HL-60 (cell line): ENCODE measurements at regions not wholly inside any gene's neighbourhood (a gene's known extent, or its start where the extent isn't known, plus 50 kb on each side); places are given as distances from the start of the nearest gene placed in this dataset.

Experiments used
- DNase-seq, 2 experiments: peaks; one replicate each; pipeline ENCODE4 v3.0.0-alpha.2; 2010 to 2020; ENCODE audit warnings: low read depth in 1 of 2, low spot score in 1 of 2
- H3K27ac ChIP-seq: fragments of 250-450 bp; sonication (Bioruptor Pico); replicated peaks from 2 replicates; pipeline ENCODE4 v1.5.1; 2020; ENCODE audit warnings: mild to moderate bottlenecking, moderate library complexity
- H3K27me3 ChIP-seq: fragments of 250-450 bp; sonication (Bioruptor Pico); 2 replicates; pipeline ENCODE4 v1.5.1; 2021; ENCODE audit warnings: mild to moderate bottlenecking, moderate library complexity; ENCODE audit not compliant: insufficient read depth, poor library complexity, severe bottlenecking
- H3K4me3 ChIP-seq: replicated peaks from 2 replicates; pipeline ENCODE4 v1.5.1; 2011; ENCODE audit warnings: mild to moderate bottlenecking, control low read depth, low read length; ENCODE audit not compliant: insufficient read depth
- GABPA ChIP-seq: IDR thresholded peaks from 2 replicates; pipeline ENCODE4 v1.6.1; 2012; ENCODE audit warnings: low read depth
- POLR2AphosphoS5 ChIP-seq: IDR thresholded peaks from 2 replicates; pipeline ENCODE4 v1.6.1; 2012; ENCODE audit warnings: low read depth
- SPI1 ChIP-seq: IDR thresholded peaks from 2 replicates; pipeline ENCODE4 v1.6.1; 2012; ENCODE audit warnings: low read depth, mild to moderate bottlenecking, borderline replicate concordance
- TF ChIP-seq, protein P1 (sequence below): IDR thresholded peaks from one replicate; pipeline ENCODE4 v1.5.1; 2011; ENCODE audit warnings: low read length, control low read depth, inconsistent platforms; ENCODE audit not compliant: insufficient read depth
- TF ChIP-seq, protein P2 (sequence below): IDR thresholded peaks from 2 replicates; pipeline ENCODE4 v1.6.1; 2012; ENCODE audit warnings: low read depth; ENCODE audit not compliant: insufficient replicate concordance

DNA sequence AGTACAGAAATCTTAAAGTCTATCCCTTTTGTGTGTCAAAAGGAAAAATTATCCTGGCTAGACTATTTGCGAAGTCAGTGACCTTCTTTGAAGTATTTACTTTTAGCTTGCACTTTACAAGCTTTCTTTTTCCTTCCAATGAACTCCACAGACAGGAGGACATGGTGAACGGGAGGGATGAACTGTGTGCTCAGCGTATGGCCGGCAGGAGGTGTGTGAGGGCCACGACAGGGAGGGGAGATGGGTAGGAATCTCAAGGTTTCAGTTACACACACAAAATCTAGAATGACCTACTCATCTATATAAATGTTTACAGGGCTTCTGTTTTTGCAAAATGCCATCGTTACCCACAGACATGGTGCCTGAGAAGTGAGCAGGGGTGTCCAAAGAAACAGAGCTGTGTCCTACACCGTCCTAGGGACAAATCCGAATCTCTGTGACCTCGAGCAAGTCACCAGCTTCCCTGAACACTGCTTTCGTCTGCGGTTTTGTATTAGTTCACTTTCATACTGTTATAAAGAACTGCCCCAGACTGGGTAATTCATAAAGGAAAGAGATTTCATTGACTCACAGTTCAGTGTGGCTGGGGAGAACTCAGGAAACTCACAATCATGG is 537.2 kb downstream of the LIG4 start:
- Histone ChIP-seq H3K27ac (no peak overlapping the region), H3K4me3 (no peak overlapping the region), H3K27me3 (no peaks in the 10 kb centered on the region)
- TF ChIP-seq SPI1 (no peak), GABPA (no peak), POLR2AphosphoS5 (no peak)
- TF ChIP-seq, protein P1, sequence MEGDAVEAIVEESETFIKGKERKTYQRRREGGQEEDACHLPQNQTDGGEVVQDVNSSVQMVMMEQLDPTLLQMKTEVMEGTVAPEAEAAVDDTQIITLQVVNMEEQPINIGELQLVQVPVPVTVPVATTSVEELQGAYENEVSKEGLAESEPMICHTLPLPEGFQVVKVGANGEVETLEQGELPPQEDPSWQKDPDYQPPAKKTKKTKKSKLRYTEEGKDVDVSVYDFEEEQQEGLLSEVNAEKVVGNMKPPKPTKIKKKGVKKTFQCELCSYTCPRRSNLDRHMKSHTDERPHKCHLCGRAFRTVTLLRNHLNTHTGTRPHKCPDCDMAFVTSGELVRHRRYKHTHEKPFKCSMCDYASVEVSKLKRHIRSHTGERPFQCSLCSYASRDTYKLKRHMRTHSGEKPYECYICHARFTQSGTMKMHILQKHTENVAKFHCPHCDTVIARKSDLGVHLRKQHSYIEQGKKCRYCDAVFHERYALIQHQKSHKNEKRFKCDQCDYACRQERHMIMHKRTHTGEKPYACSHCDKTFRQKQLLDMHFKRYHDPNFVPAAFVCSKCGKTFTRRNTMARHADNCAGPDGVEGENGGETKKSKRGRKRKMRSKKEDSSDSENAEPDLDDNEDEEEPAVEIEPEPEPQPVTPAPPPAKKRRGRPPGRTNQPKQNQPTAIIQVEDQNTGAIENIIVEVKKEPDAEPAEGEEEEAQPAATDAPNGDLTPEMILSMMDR: no peak
- TF ChIP-seq, protein P2, sequence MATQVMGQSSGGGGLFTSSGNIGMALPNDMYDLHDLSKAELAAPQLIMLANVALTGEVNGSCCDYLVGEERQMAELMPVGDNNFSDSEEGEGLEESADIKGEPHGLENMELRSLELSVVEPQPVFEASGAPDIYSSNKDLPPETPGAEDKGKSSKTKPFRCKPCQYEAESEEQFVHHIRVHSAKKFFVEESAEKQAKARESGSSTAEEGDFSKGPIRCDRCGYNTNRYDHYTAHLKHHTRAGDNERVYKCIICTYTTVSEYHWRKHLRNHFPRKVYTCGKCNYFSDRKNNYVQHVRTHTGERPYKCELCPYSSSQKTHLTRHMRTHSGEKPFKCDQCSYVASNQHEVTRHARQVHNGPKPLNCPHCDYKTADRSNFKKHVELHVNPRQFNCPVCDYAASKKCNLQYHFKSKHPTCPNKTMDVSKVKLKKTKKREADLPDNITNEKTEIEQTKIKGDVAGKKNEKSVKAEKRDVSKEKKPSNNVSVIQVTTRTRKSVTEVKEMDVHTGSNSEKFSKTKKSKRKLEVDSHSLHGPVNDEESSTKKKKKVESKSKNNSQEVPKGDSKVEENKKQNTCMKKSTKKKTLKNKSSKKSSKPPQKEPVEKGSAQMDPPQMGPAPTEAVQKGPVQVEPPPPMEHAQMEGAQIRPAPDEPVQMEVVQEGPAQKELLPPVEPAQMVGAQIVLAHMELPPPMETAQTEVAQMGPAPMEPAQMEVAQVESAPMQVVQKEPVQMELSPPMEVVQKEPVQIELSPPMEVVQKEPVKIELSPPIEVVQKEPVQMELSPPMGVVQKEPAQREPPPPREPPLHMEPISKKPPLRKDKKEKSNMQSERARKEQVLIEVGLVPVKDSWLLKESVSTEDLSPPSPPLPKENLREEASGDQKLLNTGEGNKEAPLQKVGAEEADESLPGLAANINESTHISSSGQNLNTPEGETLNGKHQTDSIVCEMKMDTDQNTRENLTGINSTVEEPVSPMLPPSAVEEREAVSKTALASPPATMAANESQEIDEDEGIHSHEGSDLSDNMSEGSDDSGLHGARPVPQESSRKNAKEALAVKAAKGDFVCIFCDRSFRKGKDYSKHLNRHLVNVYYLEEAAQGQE: no peak
- DNase-seq: no peak

DNA sequence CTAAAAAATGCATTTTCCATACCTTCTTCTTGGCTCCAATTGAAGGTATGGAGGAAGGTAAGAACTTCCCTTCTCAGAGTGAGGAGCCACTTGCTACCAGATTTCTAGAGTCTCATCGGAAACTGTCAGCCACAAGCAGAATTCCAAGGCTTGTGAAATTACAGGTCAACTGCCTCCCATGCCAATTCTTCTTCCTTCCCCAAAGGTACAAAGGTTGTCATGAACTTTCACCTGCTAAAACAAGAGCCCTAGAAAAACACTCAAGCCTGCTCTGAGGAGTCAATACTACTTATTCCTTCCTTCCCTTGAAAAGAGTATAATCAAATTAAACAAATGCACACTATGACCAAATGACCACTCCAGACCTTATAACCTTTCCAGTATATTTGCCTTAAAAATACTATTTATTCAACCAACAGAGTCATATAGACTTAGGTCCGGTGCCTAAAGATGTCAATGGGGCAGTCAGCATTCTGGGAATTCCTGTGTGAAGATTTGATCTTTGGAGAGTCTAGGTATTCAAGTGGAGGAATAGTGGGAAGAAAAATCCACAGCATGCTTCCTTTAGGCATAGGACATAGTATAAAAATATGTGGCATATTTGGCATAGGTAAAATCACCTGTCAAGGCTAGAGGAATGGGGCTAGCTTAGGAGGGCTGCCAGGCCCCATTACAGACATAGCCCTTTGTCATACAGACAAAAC is 539.3 kb downstream of the LIG4 start:
- H3K27me3 ChIP-seq: no peaks in the 10 kb centered on the region
- H3K4me3 ChIP-seq: no peak overlapping the region
- H3K27ac ChIP-seq: no peak overlapping the region
- TF ChIP-seq POLR2AphosphoS5 (no peak), GABPA (no peak)
- TF ChIP-seq, protein P1: no peak
- TF ChIP-seq, protein P2: no peak
- DNase-seq: no peak

DNA sequence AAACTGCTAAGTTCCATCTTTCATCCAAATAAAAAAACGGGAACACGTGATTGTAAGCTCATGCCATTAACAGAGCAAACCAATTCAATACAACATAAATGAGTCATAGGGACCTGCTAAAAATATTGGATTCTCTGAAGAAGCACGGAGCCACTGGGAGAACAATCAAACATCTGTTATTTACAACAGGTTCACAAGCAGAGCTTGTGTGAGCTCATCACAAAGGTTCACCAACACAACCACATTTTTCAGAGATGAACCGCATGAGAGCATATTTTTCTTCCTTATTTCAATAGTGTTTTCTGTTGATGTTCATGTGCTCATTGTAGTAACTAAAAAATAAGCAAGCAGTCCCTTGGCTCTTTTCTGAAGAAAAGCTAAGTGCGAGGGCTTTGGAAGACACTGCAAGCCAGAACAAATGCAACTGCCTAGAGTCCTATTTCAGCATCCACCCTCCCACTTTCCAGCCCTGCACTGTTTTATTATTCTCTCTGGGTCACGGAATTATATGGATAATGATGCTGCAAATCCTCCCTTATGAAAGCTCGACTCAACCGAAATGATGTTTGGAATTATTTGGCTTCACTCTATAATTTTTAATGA is 545.8 kb downstream of the LIG4 start:
- H3K27me3 ChIP-seq: no peaks in the 10 kb centered on the region
- no peak for TF ChIP-seq POLR2AphosphoS5
- TF ChIP-seq, protein P2: no peak
- TF ChIP-seq SPI1: no peak
- TF ChIP-seq, protein P1: no peak
- no peak for TF ChIP-seq GABPA
- no peak for DNase-seq

More for the DNA sequence above, 545.8 kb downstream of the LIG4 start:
- Histone ChIP-seq H3K27ac (no peak overlapping the region), H3K4me3 (no peak overlapping the region)
